GM12873 (cell line): ENCODE measurements at regions not wholly inside any gene's neighbourhood (a gene's known extent, or its start where the extent isn't known, plus 50 kb on each side); places are given as distances from the start of the nearest gene placed in this dataset.

Experiments used
- CTCF ChIP-seq: IDR thresholded peaks from 2 replicates; pipeline ENCODE4 v1.5.1; 2012; ENCODE audit warnings: low read depth, mild to moderate bottlenecking, moderate library complexity, low read length, control low read depth; ENCODE audit not compliant: insufficient read depth; ENCODE audit errors: missing control alignments

- no peak for TF ChIP-seq CTCF
These were observed 156.8 kb upstream of the ATP1B1 start for GRCh38 chr1:168949672-168950071.

- TF ChIP-seq CTCF, result no peak
These were observed 148.7 kb upstream of the ATP1B1 start for GRCh38 chr1:168957818-168958217.

GRCh38 chr1:168958562-168959289 lies 147.8 kb upstream of the ATP1B1 start:
- TF ChIP-seq CTCF, result no peak

GRCh38 chr1:168959382-168959781 lies 147.1 kb upstream of the ATP1B1 start:
- no peak for TF ChIP-seq CTCF

- TF ChIP-seq CTCF, result no peak
These were observed 146.4 kb upstream of the ATP1B1 start for GRCh38 chr1:168960114-168960513.

GRCh38 chr1:168960595-168960994 lies 145.9 kb upstream of the ATP1B1 start:
- TF ChIP-seq CTCF, result no peak

- TF ChIP-seq CTCF, result no peak
These were observed 142.9 kb upstream of the ATP1B1 start for GRCh38 chr1:168963601-168964000.
